ENCODE measurements at regions not wholly inside any gene's neighbourhood (a gene's known extent, or its start where the extent isn't known, plus 50 kb on each side); places are given as distances from the start of the nearest gene placed in this dataset.
A peak's percentile ranks its signal among the peaks of the same experiment; 100 is the strongest.

DNA sequence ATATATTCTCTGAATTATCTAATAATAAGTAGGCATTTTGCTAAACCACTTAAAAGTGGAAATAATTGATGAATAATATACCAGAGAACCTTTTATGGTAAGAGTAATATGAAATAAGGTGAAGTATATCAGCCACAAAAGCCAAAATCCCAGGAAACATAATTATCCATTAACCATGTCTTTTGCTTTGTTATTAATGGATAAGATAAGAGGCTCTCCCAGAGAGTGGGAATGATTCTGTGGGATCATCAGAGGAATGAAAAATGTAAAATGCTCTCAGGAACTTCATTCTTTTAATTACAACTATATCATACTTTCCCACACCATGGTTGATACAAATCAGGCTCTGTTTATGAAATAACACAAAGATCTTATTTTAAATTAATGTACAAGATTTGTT, 391.7 kb upstream of the FZD8 start:
- DNase-seq (ENCODE audit: low read depth) = no peak
- TF ChIP-seq CTCF (IDR thresholded peaks at IDR 0.05; ENCODE audit: low read length, missing control alignments) = no peak
- no peak overlapping the region for H3K4me3 ChIP-seq (replicated peaks; ENCODE audit: low read depth, low read length)

GRCh38 chr10:36030516-36030915, 388.4 kb upstream of the FZD8 start:
- no peak for TF ChIP-seq CTCF (IDR thresholded peaks at IDR 0.05; ENCODE audit: low read length, missing control alignments)
- no peak for DNase-seq (ENCODE audit: low read depth)
- H3K4me3 ChIP-seq (replicated peaks; ENCODE audit: low read depth, low read length) = no peak overlapping the region

DNA sequence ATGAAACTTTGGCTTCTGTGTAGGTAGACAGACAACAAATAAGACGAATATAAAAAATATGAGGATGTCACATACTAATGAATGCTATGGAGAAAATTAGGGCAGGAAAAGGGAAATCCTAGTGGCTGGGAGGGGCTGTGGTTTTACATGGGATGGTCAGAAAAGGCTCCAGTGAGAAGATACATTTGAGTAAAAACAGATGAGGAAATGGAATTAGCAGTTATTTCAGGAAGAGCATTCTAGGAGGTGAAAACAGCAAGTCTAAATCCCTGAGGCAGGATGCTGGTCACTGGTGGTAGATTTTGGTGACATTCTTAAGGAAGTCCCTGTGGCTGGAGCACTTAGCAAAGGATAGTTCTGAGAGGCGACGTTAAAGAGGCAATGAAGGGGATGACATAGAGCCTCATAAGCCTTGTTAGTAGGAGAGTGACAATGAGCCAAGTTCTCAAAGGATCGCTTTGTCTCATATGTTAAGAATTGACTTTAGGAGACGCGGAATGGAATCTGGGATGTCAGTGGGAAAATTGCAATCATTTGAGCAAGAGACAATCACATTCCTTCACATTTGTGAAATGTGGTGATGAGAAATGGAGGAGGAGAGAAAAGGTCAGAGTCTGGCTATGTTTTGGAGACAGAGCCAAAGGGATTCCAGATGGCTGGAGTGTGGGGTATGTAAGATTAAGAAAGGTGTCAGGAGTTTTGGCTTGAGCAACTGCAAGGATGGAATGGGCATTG, 384.7 kb upstream of the FZD8 start:
- no peak overlapping the region for H3K4me3 ChIP-seq (replicated peaks; ENCODE audit: low read depth, low read length)
- TF ChIP-seq CTCF (IDR thresholded peaks at IDR 0.05; ENCODE audit: low read length, missing control alignments) = no peak

DNA sequence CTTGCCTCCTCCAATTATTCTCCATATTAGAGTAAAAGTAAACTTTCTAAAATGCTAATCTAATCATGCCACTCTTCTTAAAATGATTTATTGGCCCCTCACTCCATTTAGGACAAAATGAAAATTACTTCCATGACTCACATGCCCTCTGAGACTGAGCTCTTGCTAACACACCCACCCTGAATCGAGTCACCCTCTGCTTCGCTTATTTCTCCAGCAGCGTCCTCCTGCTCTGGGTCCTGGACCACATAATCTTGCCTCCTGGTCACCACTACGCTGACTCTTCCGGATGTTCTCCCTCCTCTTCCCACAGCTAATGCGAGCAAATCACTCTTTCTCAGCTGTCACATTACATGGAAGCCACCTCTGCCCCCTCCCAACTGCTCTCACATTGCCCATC, 384.0 kb upstream of the FZD8 start:
- TF ChIP-seq CTCF (IDR thresholded peaks at IDR 0.05; ENCODE audit: low read length, missing control alignments) = no peak
- no peak for DNase-seq (ENCODE audit: low read depth)
- no peak overlapping the region for H3K4me3 ChIP-seq (replicated peaks; ENCODE audit: low read depth, low read length)

More for the DNA sequence above, 384.7 kb upstream of the FZD8 start:
- no peak for DNase-seq (ENCODE audit: low read depth)

GRCh38 chr10:36023939-36024338, 381.8 kb upstream of the FZD8 start:
- peak; percentile 79 for DNase-seq (ENCODE audit: low read depth)
- TF ChIP-seq CTCF (IDR thresholded peaks at IDR 0.05; ENCODE audit: low read length, missing control alignments) = no peak
- H3K4me3 ChIP-seq (replicated peaks; ENCODE audit: low read depth, low read length) = no peak overlapping the region

GRCh38 chr10:36021096-36021495, 379.0 kb upstream of the FZD8 start:
- no peak for DNase-seq (ENCODE audit: low read depth)
- no peak for TF ChIP-seq CTCF (IDR thresholded peaks at IDR 0.05; ENCODE audit: low read length, missing control alignments)
- H3K4me3 ChIP-seq (replicated peaks; ENCODE audit: low read depth, low read length) = no peak overlapping the region

DNA sequence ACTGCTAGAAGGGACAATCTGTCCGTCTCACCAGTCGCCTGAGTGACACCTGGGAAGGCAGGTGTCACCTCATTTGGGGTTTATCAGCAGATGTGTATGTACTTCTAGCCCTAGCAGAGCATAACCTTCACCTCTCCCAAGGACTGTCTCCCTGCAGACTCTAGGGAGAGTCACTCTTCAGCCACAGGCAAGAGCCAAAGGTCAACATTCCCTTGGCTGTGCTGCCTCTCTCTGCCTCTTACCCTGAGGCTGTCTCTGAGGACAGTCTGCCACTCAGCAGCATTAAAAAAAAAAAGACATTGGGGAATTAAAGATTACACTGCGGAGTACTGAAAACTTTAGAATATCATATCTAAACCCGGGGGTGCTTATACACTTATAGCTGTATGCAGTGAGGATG, 377.7 kb upstream of the FZD8 start:
- H3K4me3 ChIP-seq (replicated peaks; ENCODE audit: low read depth, low read length) = no peak overlapping the region
- TF ChIP-seq CTCF (IDR thresholded peaks at IDR 0.05; ENCODE audit: low read length, missing control alignments) = no peak
- DNase-seq (ENCODE audit: low read depth) = no peak
